ENCODE measurements at regions not wholly inside any gene's neighbourhood (a gene's known extent, or its start where the extent isn't known, plus 50 kb on each side); places are given as distances from the start of the nearest gene placed in this dataset.

DNA sequence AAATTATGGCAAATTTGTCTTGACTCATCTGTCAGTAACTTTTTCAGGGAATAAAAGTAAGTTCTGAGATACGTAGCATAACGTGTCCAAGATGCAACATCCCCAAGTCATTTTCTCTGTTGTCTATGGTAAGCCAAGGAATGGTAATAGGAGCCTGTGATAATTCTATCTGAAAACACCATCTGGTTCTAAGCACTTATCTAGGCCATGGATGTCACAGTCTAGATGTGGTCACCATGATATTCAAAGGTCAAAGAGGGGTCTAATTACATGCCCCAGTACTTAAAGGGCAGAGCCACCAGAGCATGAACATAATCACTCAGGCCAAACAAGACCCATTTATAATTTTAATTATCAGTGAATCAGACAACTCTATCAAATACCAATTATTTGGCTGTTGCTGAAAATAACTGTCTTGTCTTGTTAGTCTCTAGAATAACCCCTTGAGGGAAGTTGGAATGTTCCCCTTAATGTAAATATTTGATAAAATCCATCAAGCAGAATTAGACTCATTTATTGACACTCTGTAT lies 225.1 kb upstream of the MPPED2 start:
- TF ChIP-seq, protein P1, sequence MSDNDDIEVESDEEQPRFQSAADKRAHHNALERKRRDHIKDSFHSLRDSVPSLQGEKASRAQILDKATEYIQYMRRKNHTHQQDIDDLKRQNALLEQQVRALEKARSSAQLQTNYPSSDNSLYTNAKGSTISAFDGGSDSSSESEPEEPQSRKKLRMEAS (IDR thresholded peaks at IDR 0.05; ENCODE audit: low read depth): no peak
- TF ChIP-seq SIN3A (IDR thresholded peaks at IDR 0.05; ENCODE audit: borderline replicate concordance, low read depth, low read length) (no peak), CHD2 (IDR thresholded peaks at IDR 0.05; ENCODE audit: low read length, partially characterized antibody) (no peak), TCF12 (IDR thresholded peaks at IDR 0.05) (no peak), FOSL2 (IDR thresholded peaks at IDR 0.05; ENCODE audit: borderline replicate concordance, low read depth) (no peak), EZH2phosphoT487 (IDR thresholded peaks at IDR 0.05; ENCODE audit: borderline replicate concordance, low read depth) (no peak), ELF1 (IDR thresholded peaks at IDR 0.05) (no peak), RFX5 (IDR thresholded peaks at IDR 0.05; ENCODE audit: low read length) (no peak), NRF1 (IDR thresholded peaks at IDR 0.05; ENCODE audit: low read depth, low read length) (no peak), MEF2A (IDR thresholded peaks at IDR 0.05; ENCODE audit: borderline replicate concordance, low read depth) (no peak)
- TF ChIP-seq, protein P2, sequence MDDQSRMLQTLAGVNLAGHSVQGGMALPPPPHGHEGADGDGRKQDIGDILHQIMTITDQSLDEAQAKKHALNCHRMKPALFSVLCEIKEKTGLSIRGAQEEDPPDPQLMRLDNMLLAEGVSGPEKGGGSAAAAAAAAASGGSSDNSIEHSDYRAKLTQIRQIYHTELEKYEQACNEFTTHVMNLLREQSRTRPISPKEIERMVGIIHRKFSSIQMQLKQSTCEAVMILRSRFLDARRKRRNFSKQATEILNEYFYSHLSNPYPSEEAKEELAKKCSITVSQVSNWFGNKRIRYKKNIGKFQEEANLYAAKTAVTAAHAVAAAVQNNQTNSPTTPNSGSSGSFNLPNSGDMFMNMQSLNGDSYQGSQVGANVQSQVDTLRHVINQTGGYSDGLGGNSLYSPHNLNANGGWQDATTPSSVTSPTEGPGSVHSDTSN (IDR thresholded peaks at IDR 0.05): no peak
- TF ChIP-seq, protein P3, sequence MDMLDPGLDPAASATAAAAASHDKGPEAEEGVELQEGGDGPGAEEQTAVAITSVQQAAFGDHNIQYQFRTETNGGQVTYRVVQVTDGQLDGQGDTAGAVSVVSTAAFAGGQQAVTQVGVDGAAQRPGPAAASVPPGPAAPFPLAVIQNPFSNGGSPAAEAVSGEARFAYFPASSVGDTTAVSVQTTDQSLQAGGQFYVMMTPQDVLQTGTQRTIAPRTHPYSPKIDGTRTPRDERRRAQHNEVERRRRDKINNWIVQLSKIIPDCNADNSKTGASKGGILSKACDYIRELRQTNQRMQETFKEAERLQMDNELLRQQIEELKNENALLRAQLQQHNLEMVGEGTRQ (IDR thresholded peaks at IDR 0.05; ENCODE audit: borderline replicate concordance, low read depth, low read length): no peak
- TF ChIP-seq, protein P4, sequence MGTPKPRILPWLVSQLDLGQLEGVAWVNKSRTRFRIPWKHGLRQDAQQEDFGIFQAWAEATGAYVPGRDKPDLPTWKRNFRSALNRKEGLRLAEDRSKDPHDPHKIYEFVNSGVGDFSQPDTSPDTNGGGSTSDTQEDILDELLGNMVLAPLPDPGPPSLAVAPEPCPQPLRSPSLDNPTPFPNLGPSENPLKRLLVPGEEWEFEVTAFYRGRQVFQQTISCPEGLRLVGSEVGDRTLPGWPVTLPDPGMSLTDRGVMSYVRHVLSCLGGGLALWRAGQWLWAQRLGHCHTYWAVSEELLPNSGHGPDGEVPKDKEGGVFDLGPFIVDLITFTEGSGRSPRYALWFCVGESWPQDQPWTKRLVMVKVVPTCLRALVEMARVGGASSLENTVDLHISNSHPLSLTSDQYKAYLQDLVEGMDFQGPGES (IDR thresholded peaks at IDR 0.05; ENCODE audit: low read depth, low read length): no peak
- TF ChIP-seq, protein P5, sequence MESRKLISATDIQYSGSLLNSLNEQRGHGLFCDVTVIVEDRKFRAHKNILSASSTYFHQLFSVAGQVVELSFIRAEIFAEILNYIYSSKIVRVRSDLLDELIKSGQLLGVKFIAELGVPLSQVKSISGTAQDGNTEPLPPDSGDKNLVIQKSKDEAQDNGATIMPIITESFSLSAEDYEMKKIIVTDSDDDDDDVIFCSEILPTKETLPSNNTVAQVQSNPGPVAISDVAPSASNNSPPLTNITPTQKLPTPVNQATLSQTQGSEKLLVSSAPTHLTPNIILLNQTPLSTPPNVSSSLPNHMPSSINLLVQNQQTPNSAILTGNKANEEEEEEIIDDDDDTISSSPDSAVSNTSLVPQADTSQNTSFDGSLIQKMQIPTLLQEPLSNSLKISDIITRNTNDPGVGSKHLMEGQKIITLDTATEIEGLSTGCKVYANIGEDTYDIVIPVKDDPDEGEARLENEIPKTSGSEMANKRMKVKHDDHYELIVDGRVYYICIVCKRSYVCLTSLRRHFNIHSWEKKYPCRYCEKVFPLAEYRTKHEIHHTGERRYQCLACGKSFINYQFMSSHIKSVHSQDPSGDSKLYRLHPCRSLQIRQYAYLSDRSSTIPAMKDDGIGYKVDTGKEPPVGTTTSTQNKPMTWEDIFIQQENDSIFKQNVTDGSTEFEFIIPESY (IDR thresholded peaks at IDR 0.05; ENCODE audit: borderline replicate concordance, low read depth): no peak
- H4K20me1 ChIP-seq (ENCODE audit: insufficient read depth): no peaks in the 10 kb centered on the region
- no peak overlapping the region for H2AFZ ChIP-seq (ENCODE audit: low read depth)
- WGBS (ENCODE audit: low lambda C conversion rate): 38% methylated on average over 2 of the region's 2 CpGs
- no peak overlapping the region for H3K4me3 ChIP-seq (ENCODE audit: low read depth in 2 of 2, low read length in 1 of 2)
- no peaks in the 10 kb centered on the region for H3F3A ChIP-seq (replicated peaks; ENCODE audit: insufficient read depth)
- H3K27me3 ChIP-seq (ENCODE audit: insufficient read depth): no peaks in the 10 kb centered on the region
- no peaks in the 10 kb centered on the region for H3K9me2 ChIP-seq
- no peaks in the 10 kb centered on the region for H3K79me2 ChIP-seq (ENCODE audit: insufficient read depth)
- no peak overlapping the region for H3K4me2 ChIP-seq
- peaks cover 0 to 19% of the 10 kb centered on the region in 2 experiments; a peak in 2 of 4 replicates for H3K4me1 ChIP-seq (ENCODE audit: control insufficient read depth in 1 of 2, insufficient read depth in 2 of 2, low read depth in 1 of 2, low read length in 1 of 2)
- no peak overlapping the region for H3K9ac ChIP-seq
- no peak for DNase-seq
- H3K9me3 ChIP-seq: no peaks in the 10 kb centered on the region; the same call in 1 of the 2 replicates
- POLR2A ChIA-PET: no interaction called here
- no peak overlapping the region for H3K27ac ChIP-seq (ENCODE audit: low read depth in 2 of 2, low read length in 1 of 2)
- CTCF ChIA-PET: no interaction called here
- H3K36me3 ChIP-seq (replicated peaks in 1 of 2; ENCODE audit: control insufficient read depth in 1 of 2, insufficient read depth in 2 of 2, low read length in 1 of 2): no peaks in the 10 kb centered on the region

All from SK-N-SH (cell line).